HG02981 (cell line): ENCODE measurements at regions not wholly inside any gene's neighbourhood (a gene's known extent, or its start where the extent isn't known, plus 50 kb on each side); places are given as distances from the start of the nearest gene placed in this dataset.

ENCODE experiments used
- ATAC-seq: cut with Tn5 transposase; IDR thresholded peaks from one replicate; pipeline ENCODE4 v1.9.1; 2021; ENCODE audit warnings: mild to moderate bottlenecking, moderate library complexity; ENCODE audit not compliant: unreplicated experiment

DNA sequence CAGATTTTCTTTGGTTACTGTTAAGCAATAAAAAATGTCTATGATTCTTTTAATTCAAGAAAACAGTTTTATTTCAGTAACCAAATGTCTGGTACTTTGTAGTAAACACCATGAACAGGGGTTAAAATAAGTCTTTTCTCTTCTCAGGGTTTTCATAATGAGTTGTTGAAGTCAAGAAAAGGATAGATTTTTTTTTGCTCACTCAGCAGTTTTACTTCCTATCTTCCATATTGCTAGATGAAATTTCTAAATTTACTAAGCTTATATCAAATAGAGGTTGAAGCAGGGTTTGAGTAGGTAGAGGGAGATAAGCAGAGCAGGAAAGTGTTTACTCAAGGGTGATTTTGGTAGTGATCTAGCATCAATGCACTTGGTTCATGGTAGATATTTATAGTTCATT lies 1031.3 kb downstream of the C4orf33 start:
- ATAC-seq: no peak

DNA sequence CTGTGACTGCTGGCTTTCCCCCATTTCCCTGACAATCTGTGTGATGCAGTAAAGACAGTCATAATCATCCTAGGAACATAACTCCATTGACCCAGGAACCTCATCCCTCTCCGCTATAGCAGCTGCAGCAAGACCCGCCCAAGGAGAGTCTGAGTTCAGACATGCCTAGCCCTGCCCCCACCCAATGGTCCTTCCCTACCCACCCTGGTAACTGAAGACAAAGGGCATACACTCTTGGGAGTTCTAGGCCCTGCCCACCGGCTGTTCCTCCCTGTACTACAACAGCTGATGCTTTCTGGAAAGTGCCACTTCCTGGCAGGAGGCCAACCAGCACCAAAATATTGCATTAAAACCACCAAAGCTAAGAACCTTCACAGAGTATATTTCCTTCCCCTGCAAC lies 1035.6 kb downstream of the C4orf33 start:
- no peak for ATAC-seq

DNA sequence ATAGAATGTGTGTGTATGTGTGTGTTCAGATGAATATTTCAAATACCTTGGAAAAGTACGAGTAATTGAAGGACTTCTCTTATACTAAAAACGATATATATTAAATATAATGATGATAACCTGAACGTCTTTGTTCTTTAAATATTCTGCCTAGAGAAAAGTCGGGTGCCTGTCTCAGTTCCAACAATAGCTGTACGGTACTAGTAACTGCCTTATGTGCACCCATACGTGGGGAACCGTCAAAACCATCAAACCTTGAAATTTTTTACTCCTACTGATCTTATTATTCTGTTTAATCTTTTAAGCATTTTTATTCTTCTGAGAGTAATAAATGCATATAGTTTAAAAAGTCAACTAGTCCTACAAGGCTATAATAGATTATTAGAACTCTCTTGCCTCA lies 1045.7 kb downstream of the C4orf33 start:
- no peak for ATAC-seq

DNA sequence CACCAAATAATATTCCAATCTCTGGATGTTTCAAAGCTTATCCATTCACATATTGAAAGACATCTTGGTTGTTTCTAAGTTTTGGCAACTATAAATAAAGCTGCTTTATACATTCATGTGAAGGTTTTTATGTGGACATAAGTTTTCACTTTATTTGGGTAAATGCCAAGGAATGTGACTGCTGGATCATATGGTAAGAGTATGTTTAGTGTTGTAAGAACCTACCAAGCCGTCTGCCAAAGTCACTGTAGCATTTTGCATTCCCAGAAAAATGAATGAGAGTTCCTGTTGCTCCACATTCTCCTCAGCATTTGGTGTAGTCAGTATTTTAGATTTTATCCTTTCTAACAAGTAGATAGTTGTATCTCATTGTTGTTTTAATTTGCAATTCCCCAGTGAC lies 1047.7 kb downstream of the C4orf33 start:
- ATAC-seq: no peak

DNA sequence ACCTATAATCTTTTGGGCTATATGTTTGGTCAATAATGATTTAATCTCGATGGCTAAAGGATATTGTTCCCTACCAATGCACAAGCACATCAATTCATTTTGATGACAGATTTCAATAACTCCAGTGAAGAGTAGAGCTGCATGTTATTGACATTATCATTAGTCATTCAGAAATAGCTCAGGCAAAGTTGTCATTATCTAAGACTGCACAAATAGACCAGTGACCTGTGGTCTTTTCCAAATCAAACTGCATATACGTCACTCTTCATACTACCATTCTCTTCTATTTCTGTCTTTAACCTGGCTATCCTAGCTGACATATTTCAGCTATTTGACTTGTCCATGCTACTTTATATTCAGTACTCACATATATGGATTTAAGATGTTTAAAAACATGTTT lies 1050.8 kb downstream of the C4orf33 start:
- no peak for ATAC-seq

DNA sequence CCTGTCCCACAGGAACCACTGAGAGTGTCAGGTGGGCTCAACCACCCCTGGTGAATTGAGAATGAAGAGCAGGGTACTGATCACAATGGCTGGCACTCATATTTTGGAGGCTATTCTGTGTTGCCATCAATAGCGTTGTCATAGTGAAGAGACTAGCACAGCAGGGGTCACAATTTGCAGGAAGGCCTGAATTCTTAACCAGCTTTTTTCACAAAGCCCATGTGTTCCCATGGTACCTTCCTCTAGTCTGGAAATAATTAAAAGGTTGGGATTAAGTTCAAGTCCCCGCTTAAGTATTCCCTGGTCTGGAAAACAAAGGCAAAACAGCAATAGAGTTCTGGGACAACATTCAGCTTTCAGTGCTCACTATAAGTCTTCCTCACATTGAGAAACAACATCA lies 1051.7 kb downstream of the C4orf33 start:
- ATAC-seq: no peak

- no peak for ATAC-seq
These were observed 1058.9 kb downstream of the C4orf33 start for GRCh38 chr4:130154901-130155300.

DNA sequence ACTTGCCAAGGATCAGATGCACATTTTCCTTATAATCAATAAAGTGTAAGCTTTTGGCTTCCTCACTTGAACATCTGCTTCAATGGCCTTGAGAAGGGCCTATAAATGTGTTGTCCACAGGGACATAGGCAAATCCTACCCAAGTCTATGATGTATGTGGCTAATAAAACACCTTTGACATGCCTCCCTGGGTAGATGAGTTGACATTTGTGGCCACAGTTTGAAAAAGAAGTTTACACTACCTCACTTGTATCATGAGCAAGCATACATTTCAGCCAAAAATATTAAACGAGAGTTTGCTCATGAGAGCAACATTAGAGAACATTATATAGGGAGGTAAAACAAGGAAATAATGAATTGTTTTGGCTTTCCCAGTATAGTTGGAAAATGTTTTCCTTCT lies 1067.7 kb downstream of the C4orf33 start:
- no peak for ATAC-seq

- no peak for ATAC-seq
These were observed 1069.4 kb downstream of the C4orf33 start for GRCh38 chr4:130165381-130165780.

DNA sequence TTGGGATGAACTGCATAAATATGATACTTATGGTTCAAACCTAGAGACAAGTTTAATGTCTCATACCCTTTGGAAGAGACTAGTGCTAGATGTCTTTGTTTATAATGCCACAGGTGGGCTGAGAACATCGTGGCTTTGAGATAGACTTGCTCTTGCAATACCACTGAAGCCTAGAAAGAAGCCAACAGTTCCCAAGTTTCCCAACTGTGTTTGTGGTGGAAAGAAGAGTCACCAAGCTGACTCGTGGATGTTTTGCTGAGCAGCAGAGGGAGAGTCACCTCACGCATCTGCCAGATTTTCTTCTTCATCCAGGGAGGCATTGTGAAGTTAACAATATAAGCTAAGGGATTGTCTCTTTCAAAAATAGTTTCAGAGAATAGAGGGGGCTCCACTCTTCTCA lies 1076.2 kb downstream of the C4orf33 start:
- no peak for ATAC-seq

- ATAC-seq: no peak
These were observed 1082.2 kb downstream of the C4orf33 start for GRCh38 chr4:130178106-130178505.

GRCh38 chr4:130183096-130183495 lies 1087.1 kb downstream of the C4orf33 start:
- no peak for ATAC-seq

- no peak for ATAC-seq
These were observed 1087.8 kb downstream of the C4orf33 start for GRCh38 chr4:130183766-130184165.

GRCh38 chr4:130185123-130185522 lies 1089.2 kb downstream of the C4orf33 start:
- ATAC-seq: no peak

- no peak for ATAC-seq
These were observed 1091.0 kb downstream of the C4orf33 start for GRCh38 chr4:130186931-130187330.

DNA sequence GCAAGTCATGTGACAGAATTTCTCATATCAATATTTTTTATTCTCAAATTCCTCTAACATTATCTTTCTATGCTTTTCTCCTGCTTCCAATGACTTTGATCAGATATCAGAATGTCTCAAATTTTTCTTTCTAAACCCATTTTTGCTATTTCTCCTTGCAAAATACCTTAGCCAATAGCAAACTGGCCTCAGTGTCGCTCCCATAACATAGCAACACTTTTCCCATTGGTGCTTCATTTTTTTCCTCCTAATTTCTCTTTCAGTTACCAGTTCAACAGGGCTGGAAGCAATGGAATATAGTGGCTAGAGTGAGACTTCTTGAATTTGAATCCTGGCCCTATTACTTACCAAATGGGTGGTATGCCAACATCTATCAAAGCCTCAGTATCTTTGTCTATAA lies 1091.6 kb downstream of the C4orf33 start:
- ATAC-seq: no peak

GRCh38 chr4:130192787-130193186 lies 1096.8 kb downstream of the C4orf33 start:
- no peak for ATAC-seq

- no peak for ATAC-seq
These were observed 1102.0 kb downstream of the C4orf33 start for GRCh38 chr4:130197946-130198345.

- ATAC-seq: no peak
These were observed 1107.6 kb downstream of the C4orf33 start for GRCh38 chr4:130203571-130203970.

DNA sequence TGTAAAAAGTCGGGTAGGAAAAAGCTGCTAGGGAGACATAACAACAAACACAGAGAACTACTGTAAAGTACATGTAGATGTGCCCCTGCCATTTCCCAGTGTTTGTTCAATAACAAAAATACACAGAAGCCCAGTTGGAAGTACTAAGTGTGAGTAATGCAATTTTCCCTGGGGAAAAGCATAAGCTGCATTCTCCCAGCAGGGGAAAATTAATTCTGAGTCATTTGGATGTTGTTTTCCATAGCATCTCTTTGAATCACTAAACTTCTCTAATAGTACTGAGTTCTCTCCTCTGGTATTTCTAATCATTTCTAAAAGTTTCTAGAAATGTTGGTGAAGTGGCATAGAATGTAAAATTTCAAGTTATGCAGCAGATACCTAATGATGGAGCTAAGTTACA lies 1114.9 kb downstream of the C4orf33 start:
- no peak for ATAC-seq

GRCh38 chr4:130214268-130214667 lies 1118.3 kb downstream of the C4orf33 start:
- no peak for ATAC-seq

- peak; percentile 98 for ATAC-seq
These were observed 1137.6 kb downstream of the C4orf33 start for GRCh38 chr4:130233377-130234047.

- ATAC-seq: no peak
These were observed 1142.2 kb downstream of the C4orf33 start for GRCh38 chr4:130238121-130238520.
